HCT116 (cell line): ENCODE measurements at regions not wholly inside any gene's neighbourhood (a gene's known extent, or its start where the extent isn't known, plus 50 kb on each side); places are given as distances from the start of the nearest gene placed in this dataset.

ENCODE experiments used
- ATAC-seq: fragments of 200-7000 bp; cut with Tn5 transposase; 2 replicates; pipeline ENCODE4 v1.9.1; 2020; ENCODE audit warnings: mild to moderate bottlenecking, moderate library complexity
- BruUV-seq: library from RNA; stranded (reverse); fragments of 400-500 nt; replicated peaks from 2 replicates; lab custom pipeline; 2021; lab: Mats Ljungman, UMichigan
- CTCF ChIA-PET: fragments of 300-600 bp; sonication (Branson Sonifier 250); formaldehyde crosslinking; loops from one replicate; lab custom pipeline; 2021; ENCODE audit warnings: antibody characterized with exemption; lab: Charles Lee
- POLR2A ChIA-PET: fragments of 300-600, 350-600 bp; sonication (Branson Sonifier 250); formaldehyde crosslinking; loops from one replicate; lab custom pipeline; 2021; ENCODE audit warnings: antibody characterized with exemption; lab: Charles Lee
- RAD21 ChIA-PET, 2 experiments: fragments of 300-600 bp; sonication (Branson Sonifier 250); formaldehyde crosslinking; loops; one replicate each; lab custom pipeline; 2023; ENCODE audit warnings: low total read pairs in 2 of 2; ENCODE audit not compliant: uncharacterized antibody in 2 of 2, unreplicated experiment in 2 of 2, low non-redundant PET in 1 of 2; lab: Charles Lee
- DNase-seq: peaks from one replicate; pipeline ENCODE4 v3.0.0-alpha.2; 2010; ENCODE audit warnings: low read depth, low spot score
- H2AFZ ChIP-seq: fragments of 200-600 bp; shearing (Covaris generic), sonication (generic); 2 replicates; pipeline ENCODE4 v1.6.1; 2017; ENCODE audit warnings: low read depth, mixed run types, mixed read lengths, antibody characterized with exemption, low read length; ENCODE audit not compliant: poor library complexity, severe bottlenecking
- H3K27ac ChIP-seq: 2 replicates; pipeline ENCODE4 v1.5.1; 2012; ENCODE audit warnings: low read depth, low read length
- H3K27me3 ChIP-seq: fragments of 200-600 bp; sonication (generic); 2 replicates; pipeline ENCODE4 v1.6.1; 2016; ENCODE audit warnings: mixed run types, low read length, mixed read lengths; ENCODE audit not compliant: insufficient read depth
- H3K36me3 ChIP-seq, 2 experiments: fragments of 200-500 bp in 1 of 2; fragments of 200-600 bp in 1 of 2; sonication (Bioruptor generic) in 1 of 2; sonication (generic) in 1 of 2; 2 replicates each; pipeline versions ENCODE4 v1.5.1 to v1.6.1; 2014 to 2016; ENCODE audit warnings: low read length in 2 of 2, inconsistent platforms in 1 of 2, mixed read lengths in 1 of 2, mixed run types in 1 of 2; ENCODE audit not compliant: insufficient read depth in 2 of 2, control insufficient read depth in 1 of 2
- H3K4me1 ChIP-seq, 2 experiments: fragments of 200-600 bp in 1 of 2; sonication (generic) in 1 of 2; 2 replicates each; pipeline versions ENCODE4 v1.5.1 to v1.6.1; 2012 to 2017; ENCODE audit warnings: low read length in 2 of 2, inconsistent platforms in 1 of 2, mild to moderate bottlenecking in 1 of 2, mixed read lengths in 1 of 2, mixed run types in 1 of 2, moderate library complexity in 1 of 2; ENCODE audit not compliant: insufficient read depth in 2 of 2, control insufficient read depth in 1 of 2
- H3K4me2 ChIP-seq: fragments of 200-600 bp; sonication (generic); 2 replicates; pipeline ENCODE4 v1.6.1; 2017; ENCODE audit warnings: mixed run types, low read length, mixed read lengths
- H3K4me3 ChIP-seq, 2 experiments: fragments of 200-600 bp in 1 of 2; sonication (generic) in 1 of 2; replicated peaks in 1 of 2; 2 replicates each; pipeline ENCODE4 v1.5.1; 2011 to 2016; ENCODE audit warnings: low read length in 2 of 2, control low read depth in 1 of 2, low read depth in 1 of 2, mild to moderate bottlenecking in 1 of 2, mixed read lengths in 1 of 2, mixed run types in 1 of 2
- H3K79me2 ChIP-seq: fragments of 200-600 bp; sonication (generic); 2 replicates; pipeline ENCODE4 v1.6.1; 2017; ENCODE audit warnings: mild to moderate bottlenecking, mixed run types, low read length, moderate library complexity, mixed read lengths; ENCODE audit not compliant: insufficient read depth
- H3K9ac ChIP-seq: fragments of 200-600 bp; sonication (generic); 2 replicates; pipeline ENCODE4 v1.6.1; 2016; ENCODE audit warnings: low read length, mixed read lengths
- H3K9me2 ChIP-seq: fragments of 200-600 bp; sonication (generic), shearing (Covaris generic); 2 replicates; pipeline ENCODE4 v1.6.1; 2017; ENCODE audit warnings: mixed run types, mild to moderate bottlenecking, moderate library complexity; ENCODE audit not compliant: insufficient read depth
- H3K9me3 ChIP-seq, 2 experiments: fragments of 200-500 bp in 1 of 2; fragments of 200-600 bp in 1 of 2; sonication (Bioruptor generic) in 1 of 2; sonication (generic) in 1 of 2; 2 replicates each; pipeline ENCODE4 v1.6.1; 2014 to 2017; ENCODE audit warnings: low read length in 2 of 2, mixed read lengths in 2 of 2, inconsistent platforms in 1 of 2, low read depth in 1 of 2, mild to moderate bottlenecking in 1 of 2, mixed run types in 1 of 2, moderate library complexity in 1 of 2; ENCODE audit not compliant: control insufficient read depth in 1 of 2, insufficient read depth in 1 of 2
- H4K20me1 ChIP-seq: fragments of 200-600 bp; sonication (generic), shearing (Covaris generic); 2 replicates; pipeline ENCODE4 v1.6.1; 2017; ENCODE audit warnings: mixed run types, mild to moderate bottlenecking, moderate library complexity; ENCODE audit not compliant: insufficient read depth
- CBX3 ChIP-seq: IDR thresholded peaks from 2 replicates; pipeline ENCODE4 v1.6.1; 2012; ENCODE audit warnings: low read depth
- CEBPB ChIP-seq: IDR thresholded peaks from 2 replicates; pipeline ENCODE4 v1.6.1; 2012; ENCODE audit warnings: low read depth
- EGR1 ChIP-seq: IDR thresholded peaks from 2 replicates; pipeline ENCODE4 v1.6.1; 2012; ENCODE audit warnings: low read depth
- EZH2phosphoT487 ChIP-seq: fragments of 200-600 bp; IDR thresholded peaks from 2 replicates; pipeline ENCODE4 v1.6.1; 2018; ENCODE audit warnings: antibody characterized with exemption, borderline replicate concordance
- FOSL1 ChIP-seq: IDR thresholded peaks from 2 replicates; pipeline ENCODE4 v1.6.1; 2012; ENCODE audit warnings: low read depth
- JUND ChIP-seq: IDR thresholded peaks from 2 replicates; pipeline ENCODE4 v1.6.1; 2012
- MAX ChIP-seq: IDR thresholded peaks from 2 replicates; pipeline ENCODE4 v1.6.1; 2012
- POLR2A ChIP-seq: IDR thresholded peaks from 2 replicates; pipeline ENCODE4 v1.7.0; 2011; ENCODE audit warnings: borderline replicate concordance; ENCODE audit not compliant: insufficient read depth, insufficient read length; ENCODE audit errors: extremely low read depth
- RAD21 ChIP-seq: IDR thresholded peaks from 2 replicates; pipeline ENCODE4 v1.6.1; 2012; ENCODE audit warnings: low read depth, mild to moderate bottlenecking
- REST ChIP-seq: IDR thresholded peaks from 2 replicates; pipeline ENCODE4 v1.6.1; 2012; ENCODE audit warnings: low read depth
- SP1 ChIP-seq: IDR thresholded peaks from 2 replicates; pipeline ENCODE4 v1.6.1; 2012; ENCODE audit warnings: low read depth
- YY1 ChIP-seq: IDR thresholded peaks from 2 replicates; pipeline ENCODE4 v1.6.1; 2011; ENCODE audit warnings: low read length, low read depth, moderate library complexity, mild to moderate bottlenecking; ENCODE audit not compliant: insufficient replicate concordance; ENCODE audit errors: extremely low read depth
- ZBTB33 ChIP-seq: IDR thresholded peaks from 2 replicates; pipeline ENCODE4 v1.6.1; 2011; ENCODE audit warnings: mild to moderate bottlenecking, low read length, moderate library complexity; ENCODE audit not compliant: insufficient replicate concordance; ENCODE audit errors: extremely low read depth
- ZFX ChIP-seq: fragments of 450-650 bp; IDR thresholded peaks from 2 replicates; pipeline ENCODE4 v1.6.1; 2017
- ZNF274 ChIP-seq: fragments of 200-500 bp; sonication (Bioruptor generic); IDR thresholded peaks from 2 replicates; pipeline ENCODE4 v1.6.1; 2014; ENCODE audit warnings: mild to moderate bottlenecking, low read depth, low read length, inconsistent platforms
- intact Hi-C: fragments of 100-400 bp; cut with micrococcal nuclease; formaldehyde crosslinking; loops from 2 replicates; pipeline ENCODE4 v1.10.0; 2022

GRCh38 chr20:63072991-63073737 is 66.4 kb upstream of the BHLHE23 start:
- DNase-seq = no peak
- H2AFZ ChIP-seq = no peak overlapping the region
- RAD21 ChIA-PET = no interaction called here
- no peaks in the 10 kb centered on the region for H4K20me1 ChIP-seq
- no peak overlapping the region for H3K9ac ChIP-seq
- H3K4me1 ChIP-seq = 0 out of 4 replicates have a peak, but pooled peaks cover 0 to 5% of the 10 kb centered on the region in 2 experiments
- no peak overlapping the region for H3K27ac ChIP-seq
- no peak overlapping the region for H3K4me3 ChIP-seq
- H3K27me3 ChIP-seq = 0 out of 2 replicates have a peak, but pooled peaks cover 3% of the 10 kb centered on the region
- CTCF ChIA-PET = no interaction called here
- H3K79me2 ChIP-seq = no peaks in the 10 kb centered on the region
- BruUV-seq = no TSS peak
- H3K4me2 ChIP-seq = no peak overlapping the region
- peaks cover 6 to 7% of the 10 kb centered on the region in 2 experiments; a peak in 2 of 4 replicates for H3K9me3 ChIP-seq
- intact Hi-C loops = no loop called here
- H3K9me2 ChIP-seq = no peaks in the 10 kb centered on the region
- ATAC-seq = no peak
- TF ChIP-seq MAX (no peak), EGR1 (no peak), CEBPB (no peak), EZH2phosphoT487 (no peak), RAD21 (no peak), ZFX (no peak), JUND (no peak), FOSL1 (no peak)
- POLR2A ChIA-PET = no interaction called here
- H3K36me3 ChIP-seq = no peaks in the 10 kb centered on the region

GRCh38 chr20:63072231-63072791 is 65.5 kb upstream of the BHLHE23 start:
- Histone ChIP-seq H3K9ac (no peak overlapping the region), H3K27ac (no peak overlapping the region), H4K20me1 (no peaks in the 10 kb centered on the region), H3K9me2 (no peaks in the 10 kb centered on the region), H3K9me3 (peaks cover 0 to 7% of the 10 kb centered on the region in 2 experiments; a peak in 1 of 4 replicates), H3K4me2 (no peak overlapping the region), H3K36me3 (no peaks in the 10 kb centered on the region), H3K4me1 (0 out of 4 replicates have a peak, but pooled peaks cover 0 to 5% of the 10 kb centered on the region in 2 experiments), H3K27me3 (0 out of 2 replicates have a peak, but pooled peaks cover 3% of the 10 kb centered on the region), H3K79me2 (no peaks in the 10 kb centered on the region), H3K4me3 (no peak overlapping the region), H2AFZ (no peak overlapping the region)
- no TSS peak for BruUV-seq
- ChIA-PET RAD21 (no interaction called here), CTCF (no interaction called here), POLR2A (no interaction called here)
- no peak for DNase-seq
- intact Hi-C loops = no loop called here
- no peak for ATAC-seq
- TF ChIP-seq ZBTB33 = no peak
- TF ChIP-seq ZNF274 = no peak
- no peak for TF ChIP-seq CBX3
- no peak for TF ChIP-seq RAD21
- TF ChIP-seq POLR2A = no peak
- no peak for TF ChIP-seq SP1
- no peak for TF ChIP-seq EGR1
- TF ChIP-seq REST = no peak
- no peak for TF ChIP-seq YY1
